ENCODE measurements at regions not wholly inside any gene's neighbourhood (a gene's known extent, or its start where the extent isn't known, plus 50 kb on each side); places are given as distances from the start of the nearest gene placed in this dataset.

DNA sequence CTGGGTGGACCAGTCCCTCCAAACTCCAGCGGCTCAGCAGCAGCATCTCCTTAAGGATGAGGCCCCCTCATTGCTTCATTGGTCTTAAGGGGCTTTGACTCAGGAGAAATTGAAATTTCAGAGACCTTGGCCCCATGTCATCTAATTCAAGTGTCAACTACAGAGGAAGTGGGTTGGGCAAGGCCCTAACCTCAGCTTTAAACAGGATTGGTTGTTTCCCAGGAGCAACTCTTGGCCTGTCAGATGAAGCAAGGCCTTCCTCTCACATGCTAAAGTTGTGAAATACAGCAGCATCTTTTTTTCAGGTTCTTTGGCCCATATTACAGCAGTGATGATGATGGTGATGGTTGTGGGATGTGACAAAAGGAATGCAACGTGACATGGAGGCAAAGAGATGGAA lies 348.3 kb downstream of the ICE1 start:
- no peak for TF ChIP-seq NFIC (IDR thresholded peaks at IDR 0.05)
- no peak for TF ChIP-seq RAD21 (IDR thresholded peaks at IDR 0.05; ENCODE audit: low read depth)
- no peak for TF ChIP-seq TCF12 (IDR thresholded peaks at IDR 0.05; ENCODE audit: low read depth)
- TF ChIP-seq EP300 (IDR thresholded peaks at IDR 0.05; ENCODE audit: borderline replicate concordance): no peak
- TF ChIP-seq TAF1 (IDR thresholded peaks at IDR 0.05; ENCODE audit: low read depth): no peak
- TF ChIP-seq EGR1 (IDR thresholded peaks at IDR 0.05): no peak
- no peak for TF ChIP-seq CREB1 (IDR thresholded peaks at IDR 0.05; ENCODE audit: low read depth)
- no peak for TF ChIP-seq CEBPB (IDR thresholded peaks at IDR 0.05)
- TF ChIP-seq, protein P1, sequence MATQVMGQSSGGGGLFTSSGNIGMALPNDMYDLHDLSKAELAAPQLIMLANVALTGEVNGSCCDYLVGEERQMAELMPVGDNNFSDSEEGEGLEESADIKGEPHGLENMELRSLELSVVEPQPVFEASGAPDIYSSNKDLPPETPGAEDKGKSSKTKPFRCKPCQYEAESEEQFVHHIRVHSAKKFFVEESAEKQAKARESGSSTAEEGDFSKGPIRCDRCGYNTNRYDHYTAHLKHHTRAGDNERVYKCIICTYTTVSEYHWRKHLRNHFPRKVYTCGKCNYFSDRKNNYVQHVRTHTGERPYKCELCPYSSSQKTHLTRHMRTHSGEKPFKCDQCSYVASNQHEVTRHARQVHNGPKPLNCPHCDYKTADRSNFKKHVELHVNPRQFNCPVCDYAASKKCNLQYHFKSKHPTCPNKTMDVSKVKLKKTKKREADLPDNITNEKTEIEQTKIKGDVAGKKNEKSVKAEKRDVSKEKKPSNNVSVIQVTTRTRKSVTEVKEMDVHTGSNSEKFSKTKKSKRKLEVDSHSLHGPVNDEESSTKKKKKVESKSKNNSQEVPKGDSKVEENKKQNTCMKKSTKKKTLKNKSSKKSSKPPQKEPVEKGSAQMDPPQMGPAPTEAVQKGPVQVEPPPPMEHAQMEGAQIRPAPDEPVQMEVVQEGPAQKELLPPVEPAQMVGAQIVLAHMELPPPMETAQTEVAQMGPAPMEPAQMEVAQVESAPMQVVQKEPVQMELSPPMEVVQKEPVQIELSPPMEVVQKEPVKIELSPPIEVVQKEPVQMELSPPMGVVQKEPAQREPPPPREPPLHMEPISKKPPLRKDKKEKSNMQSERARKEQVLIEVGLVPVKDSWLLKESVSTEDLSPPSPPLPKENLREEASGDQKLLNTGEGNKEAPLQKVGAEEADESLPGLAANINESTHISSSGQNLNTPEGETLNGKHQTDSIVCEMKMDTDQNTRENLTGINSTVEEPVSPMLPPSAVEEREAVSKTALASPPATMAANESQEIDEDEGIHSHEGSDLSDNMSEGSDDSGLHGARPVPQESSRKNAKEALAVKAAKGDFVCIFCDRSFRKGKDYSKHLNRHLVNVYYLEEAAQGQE (IDR thresholded peaks at IDR 0.05; ENCODE audit: low read depth): no peak

DNA sequence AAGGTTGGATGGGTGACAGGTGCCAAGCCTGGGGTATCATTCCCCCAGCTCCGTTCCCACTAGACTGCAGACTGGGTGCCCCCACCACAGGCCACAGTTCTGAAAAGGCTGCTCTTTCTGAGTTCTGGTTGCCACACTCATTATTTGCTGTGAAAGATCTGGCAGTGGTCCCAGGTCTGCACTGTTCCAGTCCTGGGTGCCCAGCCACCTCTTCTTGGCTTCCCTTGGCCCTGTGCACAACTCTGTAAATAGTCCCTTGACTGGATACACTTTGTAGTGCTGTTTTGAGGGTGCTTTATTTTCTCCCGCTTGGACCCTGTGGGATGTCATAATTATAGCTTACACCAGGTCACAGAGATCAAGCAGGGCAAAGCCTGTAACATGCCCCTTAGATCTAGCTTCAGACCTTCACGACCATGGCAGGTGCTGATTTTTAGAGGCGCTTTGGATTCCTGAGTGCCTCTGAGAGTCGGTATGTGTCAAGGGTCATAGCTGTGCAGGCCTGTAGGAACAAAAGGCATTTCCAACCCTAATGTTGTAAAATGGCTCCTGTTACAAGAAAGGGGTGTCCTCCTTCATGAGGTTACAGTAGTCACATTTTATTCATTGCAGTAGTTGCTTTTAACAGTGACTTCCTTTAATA lies 344.9 kb downstream of the ICE1 start:
- TF ChIP-seq EP300 (IDR thresholded peaks at IDR 0.05; ENCODE audit: borderline replicate concordance) (no peak), CREB1 (IDR thresholded peaks at IDR 0.05; ENCODE audit: low read depth) (no peak), RAD21 (IDR thresholded peaks at IDR 0.05; ENCODE audit: low read depth) (no peak), TEAD4 (IDR thresholded peaks at IDR 0.05) (no peak), TCF12 (IDR thresholded peaks at IDR 0.05; ENCODE audit: low read depth) (no peak), EGR1 (IDR thresholded peaks at IDR 0.05) (no peak), TAF1 (IDR thresholded peaks at IDR 0.05; ENCODE audit: low read depth) (no peak), NFIC (IDR thresholded peaks at IDR 0.05) (no peak), ZBTB7A (IDR thresholded peaks at IDR 0.05; ENCODE audit: low read depth) (no peak), CEBPB (IDR thresholded peaks at IDR 0.05) (no peak), YY1 (IDR thresholded peaks at IDR 0.05; ENCODE audit: low read depth) (no peak), FOXM1 (IDR thresholded peaks at IDR 0.05; ENCODE audit: borderline replicate concordance, low read depth) (no peak)
- TF ChIP-seq, protein P2, sequence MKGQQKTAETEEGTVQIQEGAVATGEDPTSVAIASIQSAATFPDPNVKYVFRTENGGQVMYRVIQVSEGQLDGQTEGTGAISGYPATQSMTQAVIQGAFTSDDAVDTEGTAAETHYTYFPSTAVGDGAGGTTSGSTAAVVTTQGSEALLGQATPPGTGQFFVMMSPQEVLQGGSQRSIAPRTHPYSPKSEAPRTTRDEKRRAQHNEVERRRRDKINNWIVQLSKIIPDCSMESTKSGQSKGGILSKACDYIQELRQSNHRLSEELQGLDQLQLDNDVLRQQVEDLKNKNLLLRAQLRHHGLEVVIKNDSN (IDR thresholded peaks at IDR 0.05): no peak
- TF ChIP-seq, protein P3, sequence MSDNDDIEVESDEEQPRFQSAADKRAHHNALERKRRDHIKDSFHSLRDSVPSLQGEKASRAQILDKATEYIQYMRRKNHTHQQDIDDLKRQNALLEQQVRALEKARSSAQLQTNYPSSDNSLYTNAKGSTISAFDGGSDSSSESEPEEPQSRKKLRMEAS (IDR thresholded peaks at IDR 0.05): no peak
- TF ChIP-seq, protein P1 (IDR thresholded peaks at IDR 0.05; ENCODE audit: low read depth): no peak

DNA sequence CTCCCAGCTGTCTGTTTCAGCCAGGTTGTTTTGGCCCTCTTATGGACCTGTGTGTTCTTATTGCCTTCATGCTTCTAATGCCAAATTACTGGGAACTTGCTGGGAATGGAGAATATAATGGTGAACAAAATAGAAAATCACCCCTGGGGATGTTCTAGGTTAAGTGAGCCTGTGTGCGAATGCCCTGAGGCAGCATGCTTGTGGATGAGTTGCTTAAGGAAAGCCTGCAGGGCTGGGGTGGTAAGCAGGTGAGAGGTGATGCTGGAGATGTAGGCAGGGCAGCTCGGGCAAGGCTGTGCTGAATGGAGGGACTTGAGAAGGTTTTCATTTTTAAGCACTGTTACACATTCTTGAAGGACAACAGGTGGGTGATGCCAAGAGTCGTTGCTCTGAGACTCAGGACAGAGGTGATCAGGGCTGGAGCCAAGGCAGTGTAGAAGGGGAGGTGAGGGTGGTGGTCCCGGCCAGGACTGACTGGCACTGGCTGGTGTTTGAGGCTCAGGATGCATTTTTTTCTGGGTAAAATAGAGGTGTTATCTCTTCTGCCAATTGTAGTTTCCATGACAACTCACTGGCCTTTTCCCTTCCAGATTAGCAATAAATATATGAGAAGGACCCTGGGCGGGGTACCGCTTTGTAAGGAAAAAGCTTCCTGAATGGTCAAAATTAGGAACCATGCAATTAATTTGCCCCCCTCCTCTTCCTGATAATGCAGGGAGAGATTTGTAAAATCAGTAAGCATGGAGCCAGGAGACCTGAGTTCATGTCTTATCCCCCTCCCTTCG lies 342.8 kb downstream of the ICE1 start:
- TF ChIP-seq RAD21 (IDR thresholded peaks at IDR 0.05; ENCODE audit: low read depth) (no peak), EP300 (IDR thresholded peaks at IDR 0.05; ENCODE audit: borderline replicate concordance) (no peak), ZBTB7A (IDR thresholded peaks at IDR 0.05; ENCODE audit: low read depth) (no peak), TAF1 (IDR thresholded peaks at IDR 0.05; ENCODE audit: low read depth) (no peak), YY1 (IDR thresholded peaks at IDR 0.05; ENCODE audit: low read depth) (no peak), TEAD4 (IDR thresholded peaks at IDR 0.05) (no peak), TCF12 (IDR thresholded peaks at IDR 0.05; ENCODE audit: low read depth) (no peak), CREB1 (IDR thresholded peaks at IDR 0.05; ENCODE audit: low read depth) (no peak), EGR1 (IDR thresholded peaks at IDR 0.05) (no peak), FOXM1 (IDR thresholded peaks at IDR 0.05; ENCODE audit: borderline replicate concordance, low read depth) (no peak), NFIC (IDR thresholded peaks at IDR 0.05) (no peak)
- TF ChIP-seq, protein P2 (IDR thresholded peaks at IDR 0.05): no peak
- TF ChIP-seq, protein P3 (IDR thresholded peaks at IDR 0.05): no peak
- TF ChIP-seq, protein P1 (IDR thresholded peaks at IDR 0.05; ENCODE audit: low read depth): no peak

DNA sequence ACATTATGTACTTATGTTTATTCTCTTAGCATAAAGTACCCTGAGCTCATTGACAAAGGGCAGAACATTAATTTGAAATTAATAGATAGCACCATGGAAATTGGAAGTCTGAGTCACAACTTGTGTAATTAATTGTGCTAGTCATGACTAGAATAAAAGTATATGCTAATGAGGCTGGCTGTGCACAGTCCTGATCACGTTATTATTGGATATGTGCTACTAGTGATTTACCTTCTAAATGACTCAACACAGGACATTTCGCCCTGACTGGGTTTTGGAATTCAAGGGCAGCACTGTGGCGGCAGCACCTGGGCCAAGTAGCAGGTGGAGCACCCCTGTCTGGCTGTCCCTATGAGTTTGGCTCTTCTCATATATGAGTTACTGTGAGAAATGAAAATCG lies 341.8 kb downstream of the ICE1 start:
- TF ChIP-seq TCF12 (IDR thresholded peaks at IDR 0.05; ENCODE audit: low read depth) (no peak), EGR1 (IDR thresholded peaks at IDR 0.05) (no peak), YY1 (IDR thresholded peaks at IDR 0.05; ENCODE audit: low read depth) (no peak), CREB1 (IDR thresholded peaks at IDR 0.05; ENCODE audit: low read depth) (no peak), ZBTB7A (IDR thresholded peaks at IDR 0.05; ENCODE audit: low read depth) (no peak), EP300 (IDR thresholded peaks at IDR 0.05; ENCODE audit: borderline replicate concordance) (no peak)
- TF ChIP-seq, protein P2 (IDR thresholded peaks at IDR 0.05): no peak
- TF ChIP-seq, protein P3 (IDR thresholded peaks at IDR 0.05): no peak
- TF ChIP-seq, protein P1 (IDR thresholded peaks at IDR 0.05; ENCODE audit: low read depth): no peak
